ENCODE measurements at regions not wholly inside any gene's neighbourhood (a gene's known extent, or its start where the extent isn't known, plus 50 kb on each side); places are given as distances from the start of the nearest gene placed in this dataset.

DNA sequence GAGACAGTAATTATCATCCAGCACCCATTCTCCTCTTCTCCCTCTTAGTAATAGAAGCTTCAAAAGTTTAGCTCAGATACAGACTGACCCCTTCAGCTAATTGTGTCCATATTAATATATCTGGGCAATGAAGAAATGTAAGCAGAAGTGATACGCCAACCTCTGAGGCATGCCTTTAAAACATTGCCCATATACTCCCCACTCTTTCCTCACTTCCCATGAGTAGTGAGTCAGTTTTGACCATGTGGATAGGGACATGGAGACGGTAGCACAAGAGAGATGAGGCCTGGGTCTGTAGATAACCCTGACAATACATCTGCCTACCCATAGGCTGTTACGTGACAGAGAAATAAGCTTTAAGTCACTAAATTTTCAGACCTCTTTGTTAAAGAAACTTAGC lies 147.6 kb downstream of the KCTD12 start:
- no peak overlapping the region for H3K4me3 ChIP-seq (ENCODE audit: low read length in 3 of 3)
- FAIRE-seq (no peak), DNase-seq (no peak)
- H3K4me1 ChIP-seq (ENCODE audit: control insufficient read depth in 2 of 3, insufficient read depth in 2 of 3, low read depth in 1 of 3, low read length in 3 of 3), result no peaks in the 10 kb centered on the region
- no peak overlapping the region for H3K27ac ChIP-seq (ENCODE audit: low read depth in 2 of 2, low read length in 2 of 2)
- no peaks in the 10 kb centered on the region for H3K36me3 ChIP-seq (ENCODE audit: control insufficient read depth in 2 of 3, insufficient read depth in 3 of 3, low read length in 3 of 3)
- no peak overlapping the region for H3K9ac ChIP-seq (ENCODE audit: low read length in 3 of 3)
- H3K9me3 ChIP-seq (ENCODE audit: control insufficient read depth in 2 of 3, insufficient read depth in 1 of 3, low read length in 3 of 3), result peaks cover 0 to 7% (median 0%) of the 10 kb centered on the region in 3 donors
- TF ChIP-seq CTCF (IDR thresholded peaks at IDR 0.05; ENCODE audit: borderline replicate concordance, extremely low read depth, insufficient read depth), result no peak
- intact Hi-C loops (cut with DNase I), result no loop called here
- H3K27me3 ChIP-seq (ENCODE audit: control insufficient read depth, insufficient read depth, low read length), result no peaks in the 10 kb centered on the region

DNA sequence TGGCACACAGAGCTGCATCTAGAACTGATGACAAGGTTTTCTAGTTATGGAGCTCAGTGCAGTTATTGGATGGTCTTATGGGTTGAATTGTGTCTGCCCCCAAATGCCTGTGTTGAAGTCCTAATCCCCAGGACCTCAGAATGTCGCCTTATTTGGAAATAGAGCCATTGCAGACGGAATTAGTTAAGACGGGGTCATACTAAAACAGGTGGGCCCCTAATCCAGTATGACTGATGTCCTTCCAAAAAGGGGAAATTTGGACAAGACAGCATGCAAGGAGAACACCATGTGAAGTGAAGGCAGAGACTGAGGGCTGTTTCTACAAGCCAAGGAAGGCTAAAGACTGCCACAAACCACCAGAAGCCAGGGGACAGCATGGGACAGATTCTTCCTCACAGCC lies 148.7 kb downstream of the KCTD12 start:
- no peak for TF ChIP-seq CTCF (IDR thresholded peaks at IDR 0.05; ENCODE audit: borderline replicate concordance, extremely low read depth, insufficient read depth)
- Histone ChIP-seq H3K27ac (ENCODE audit: low read depth in 2 of 2, low read length in 2 of 2) (no peak overlapping the region), H3K4me3 (ENCODE audit: low read length in 3 of 3) (no peak overlapping the region), H3K9me3 (ENCODE audit: control insufficient read depth in 2 of 3, insufficient read depth in 1 of 3, low read length in 3 of 3) (peaks cover 0 to 7% (median 0%) of the 10 kb centered on the region in 3 donors), H3K27me3 (ENCODE audit: control insufficient read depth, insufficient read depth, low read length) (no peaks in the 10 kb centered on the region), H3K4me1 (ENCODE audit: control insufficient read depth in 2 of 3, insufficient read depth in 2 of 3, low read depth in 1 of 3, low read length in 3 of 3) (no peaks in the 10 kb centered on the region), H3K36me3 (ENCODE audit: control insufficient read depth in 2 of 3, insufficient read depth in 3 of 3, low read length in 3 of 3) (no peaks in the 10 kb centered on the region), H3K9ac (ENCODE audit: low read length in 3 of 3) (no peak overlapping the region)
- DNase-seq, result no peak
- intact Hi-C loops (cut with DNase I), result no loop called here
- FAIRE-seq, result no peak

GRCh38 chr13:76735641-76736040 lies 150.6 kb downstream of the KCTD12 start:
- intact Hi-C loops (cut with DNase I), result no loop called here
- H3K36me3 ChIP-seq (ENCODE audit: control insufficient read depth in 2 of 3, insufficient read depth in 3 of 3, low read length in 3 of 3), result no peaks in the 10 kb centered on the region
- no peak overlapping the region for H3K27ac ChIP-seq (ENCODE audit: low read depth in 2 of 2, low read length in 2 of 2)
- H3K4me3 ChIP-seq (ENCODE audit: low read length in 3 of 3), result no peak overlapping the region
- H3K9me3 ChIP-seq (ENCODE audit: control insufficient read depth in 2 of 3, insufficient read depth in 1 of 3, low read length in 3 of 3), result no peaks in the 10 kb centered on the region
- H3K4me1 ChIP-seq (ENCODE audit: control insufficient read depth in 2 of 3, insufficient read depth in 2 of 3, low read depth in 1 of 3, low read length in 3 of 3), result no peaks in the 10 kb centered on the region
- FAIRE-seq (no peak), DNase-seq (no peak)
- no peak for TF ChIP-seq CTCF (IDR thresholded peaks at IDR 0.05; ENCODE audit: borderline replicate concordance, extremely low read depth, insufficient read depth)
- no peaks in the 10 kb centered on the region for H3K27me3 ChIP-seq (ENCODE audit: control insufficient read depth, insufficient read depth, low read length)
- no peak overlapping the region for H3K9ac ChIP-seq (ENCODE audit: low read length in 3 of 3)

DNA sequence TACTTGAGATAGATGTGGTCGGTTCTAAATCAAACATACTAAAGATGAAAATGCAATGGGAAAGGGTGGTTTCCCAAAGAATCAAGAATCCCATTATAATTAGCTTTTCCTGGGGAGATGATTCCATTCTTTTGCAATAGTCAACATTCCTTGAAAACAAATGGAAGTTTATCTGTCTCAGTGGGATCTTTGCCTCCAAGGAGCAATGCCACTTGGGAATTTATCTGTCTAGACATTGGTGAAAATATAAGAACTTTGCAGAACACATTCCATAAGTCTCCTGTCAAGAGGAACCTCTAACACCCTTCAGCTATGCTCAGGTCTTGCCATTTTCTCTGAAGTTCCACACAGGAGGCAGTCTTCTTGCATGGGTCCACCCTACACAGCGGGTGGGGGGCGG lies 152.5 kb downstream of the KCTD12 start:
- intact Hi-C loops (cut with DNase I), result no loop called here
- Histone ChIP-seq H3K4me1 (ENCODE audit: control insufficient read depth in 2 of 3, insufficient read depth in 2 of 3, low read depth in 1 of 3, low read length in 3 of 3) (no peaks in the 10 kb centered on the region), H3K27me3 (ENCODE audit: control insufficient read depth, insufficient read depth, low read length) (no peaks in the 10 kb centered on the region), H3K9ac (ENCODE audit: low read length in 3 of 3) (no peak overlapping the region), H3K9me3 (ENCODE audit: control insufficient read depth in 2 of 3, insufficient read depth in 1 of 3, low read length in 3 of 3) (no peaks in the 10 kb centered on the region), H3K36me3 (ENCODE audit: control insufficient read depth in 2 of 3, insufficient read depth in 3 of 3, low read length in 3 of 3) (no peaks in the 10 kb centered on the region), H3K4me3 (ENCODE audit: low read length in 3 of 3) (no peak overlapping the region), H3K27ac (ENCODE audit: low read depth in 2 of 2, low read length in 2 of 2) (no peak overlapping the region)
- FAIRE-seq, result no peak
- no peak for TF ChIP-seq CTCF (IDR thresholded peaks at IDR 0.05; ENCODE audit: borderline replicate concordance, extremely low read depth, insufficient read depth)
- DNase-seq, result no peak

Data from kidney (tissue), 13 donors.